ENCODE measurements at regions not wholly inside any gene's neighbourhood (a gene's known extent, or its start where the extent isn't known, plus 50 kb on each side); places are given as distances from the start of the nearest gene placed in this dataset.

DNA sequence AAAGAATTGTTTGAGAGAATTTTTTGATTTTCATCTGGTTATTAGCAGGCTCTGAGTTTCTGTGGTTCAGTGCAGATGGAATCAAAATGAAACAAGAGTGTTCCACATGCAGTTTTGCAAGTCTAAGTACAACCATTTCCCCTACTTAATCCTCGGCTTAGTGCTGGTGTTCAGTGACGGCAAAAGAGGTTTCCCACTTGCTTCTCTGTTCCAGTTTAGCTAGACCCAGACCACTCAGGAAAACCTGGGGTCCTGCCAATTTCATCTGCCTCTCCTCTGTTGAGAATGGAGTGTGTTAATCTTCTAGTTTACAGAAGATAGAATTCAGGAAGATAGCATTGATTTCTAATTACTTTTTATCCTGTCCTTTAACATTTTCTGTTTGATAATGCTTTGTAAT is 996.2 kb upstream of the FANCL start:
- TF ChIP-seq, protein P1, sequence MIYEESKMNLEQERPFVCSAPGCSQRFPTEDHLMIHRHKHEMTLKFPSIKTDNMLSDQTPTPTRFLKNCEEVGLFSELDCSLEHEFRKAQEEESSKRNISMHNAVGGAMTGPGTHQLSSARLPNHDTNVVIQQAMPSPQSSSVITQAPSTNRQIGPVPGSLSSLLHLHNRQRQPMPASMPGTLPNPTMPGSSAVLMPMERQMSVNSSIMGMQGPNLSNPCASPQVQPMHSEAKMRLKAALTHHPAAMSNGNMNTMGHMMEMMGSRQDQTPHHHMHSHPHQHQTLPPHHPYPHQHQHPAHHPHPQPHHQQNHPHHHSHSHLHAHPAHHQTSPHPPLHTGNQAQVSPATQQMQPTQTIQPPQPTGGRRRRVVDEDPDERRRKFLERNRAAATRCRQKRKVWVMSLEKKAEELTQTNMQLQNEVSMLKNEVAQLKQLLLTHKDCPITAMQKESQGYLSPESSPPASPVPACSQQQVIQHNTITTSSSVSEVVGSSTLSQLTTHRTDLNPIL (CRISPR knock-in tag; IDR thresholded peaks at IDR 0.05; ENCODE audit: low read depth), result no peak
- no peak for TF ChIP-seq ARNTL (CRISPR knock-in tag; IDR thresholded peaks at IDR 0.05; ENCODE audit: borderline replicate concordance, low read depth)
- TF ChIP-seq ZFP30 (CRISPR knock-in tag; IDR thresholded peaks at IDR 0.05), result no peak
- TF ChIP-seq ZNF70 (CRISPR knock-in tag; IDR thresholded peaks at IDR 0.05), result no peak
- TF ChIP-seq ESRRG (CRISPR knock-in tag; IDR thresholded peaks at IDR 0.05), result no peak
- TF ChIP-seq ZC3H10 (CRISPR knock-in tag; IDR thresholded peaks at IDR 0.05), result no peak
- TF ChIP-seq GLIS3 (CRISPR knock-in tag; IDR thresholded peaks at IDR 0.05), result no peak
- TF ChIP-seq BACH2 (CRISPR knock-in tag; IDR thresholded peaks at IDR 0.05; ENCODE audit: borderline replicate concordance), result no peak
- TF ChIP-seq, protein P2, sequence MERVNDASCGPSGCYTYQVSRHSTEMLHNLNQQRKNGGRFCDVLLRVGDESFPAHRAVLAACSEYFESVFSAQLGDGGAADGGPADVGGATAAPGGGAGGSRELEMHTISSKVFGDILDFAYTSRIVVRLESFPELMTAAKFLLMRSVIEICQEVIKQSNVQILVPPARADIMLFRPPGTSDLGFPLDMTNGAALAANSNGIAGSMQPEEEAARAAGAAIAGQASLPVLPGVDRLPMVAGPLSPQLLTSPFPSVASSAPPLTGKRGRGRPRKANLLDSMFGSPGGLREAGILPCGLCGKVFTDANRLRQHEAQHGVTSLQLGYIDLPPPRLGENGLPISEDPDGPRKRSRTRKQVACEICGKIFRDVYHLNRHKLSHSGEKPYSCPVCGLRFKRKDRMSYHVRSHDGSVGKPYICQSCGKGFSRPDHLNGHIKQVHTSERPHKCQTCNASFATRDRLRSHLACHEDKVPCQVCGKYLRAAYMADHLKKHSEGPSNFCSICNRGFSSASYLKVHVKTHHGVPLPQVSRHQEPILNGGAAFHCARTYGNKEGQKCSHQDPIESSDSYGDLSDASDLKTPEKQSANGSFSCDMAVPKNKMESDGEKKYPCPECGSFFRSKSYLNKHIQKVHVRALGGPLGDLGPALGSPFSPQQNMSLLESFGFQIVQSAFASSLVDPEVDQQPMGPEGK (CRISPR knock-in tag; IDR thresholded peaks at IDR 0.05; ENCODE audit: borderline replicate concordance), result no peak
- TF ChIP-seq TCF4 (CRISPR knock-in tag; IDR thresholded peaks at IDR 0.05; ENCODE audit: borderline replicate concordance), result no peak
- no peak for TF ChIP-seq TOX (CRISPR knock-in tag; IDR thresholded peaks at IDR 0.05; ENCODE audit: borderline replicate concordance)
- TF ChIP-seq, protein P3, sequence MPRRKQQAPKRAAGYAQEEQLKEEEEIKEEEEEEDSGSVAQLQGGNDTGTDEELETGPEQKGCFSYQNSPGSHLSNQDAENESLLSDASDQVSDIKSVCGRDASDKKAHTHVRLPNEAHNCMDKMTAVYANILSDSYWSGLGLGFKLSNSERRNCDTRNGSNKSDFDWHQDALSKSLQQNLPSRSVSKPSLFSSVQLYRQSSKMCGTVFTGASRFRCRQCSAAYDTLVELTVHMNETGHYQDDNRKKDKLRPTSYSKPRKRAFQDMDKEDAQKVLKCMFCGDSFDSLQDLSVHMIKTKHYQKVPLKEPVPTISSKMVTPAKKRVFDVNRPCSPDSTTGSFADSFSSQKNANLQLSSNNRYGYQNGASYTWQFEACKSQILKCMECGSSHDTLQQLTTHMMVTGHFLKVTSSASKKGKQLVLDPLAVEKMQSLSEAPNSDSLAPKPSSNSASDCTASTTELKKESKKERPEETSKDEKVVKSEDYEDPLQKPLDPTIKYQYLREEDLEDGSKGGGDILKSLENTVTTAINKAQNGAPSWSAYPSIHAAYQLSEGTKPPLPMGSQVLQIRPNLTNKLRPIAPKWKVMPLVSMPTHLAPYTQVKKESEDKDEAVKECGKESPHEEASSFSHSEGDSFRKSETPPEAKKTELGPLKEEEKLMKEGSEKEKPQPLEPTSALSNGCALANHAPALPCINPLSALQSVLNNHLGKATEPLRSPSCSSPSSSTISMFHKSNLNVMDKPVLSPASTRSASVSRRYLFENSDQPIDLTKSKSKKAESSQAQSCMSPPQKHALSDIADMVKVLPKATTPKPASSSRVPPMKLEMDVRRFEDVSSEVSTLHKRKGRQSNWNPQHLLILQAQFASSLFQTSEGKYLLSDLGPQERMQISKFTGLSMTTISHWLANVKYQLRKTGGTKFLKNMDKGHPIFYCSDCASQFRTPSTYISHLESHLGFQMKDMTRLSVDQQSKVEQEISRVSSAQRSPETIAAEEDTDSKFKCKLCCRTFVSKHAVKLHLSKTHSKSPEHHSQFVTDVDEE (CRISPR knock-in tag; IDR thresholded peaks at IDR 0.05), result no peak
